Hepatocyte (in vitro differentiated cells): ENCODE measurements at regions not wholly inside any gene's neighbourhood (a gene's known extent, or its start where the extent isn't known, plus 50 kb on each side); places are given as distances from the start of the nearest gene placed in this dataset.

ENCODE experiments used
- CTCF ChIP-seq: fragments of 200-600 bp; sonication (generic); IDR thresholded peaks from 2 replicates; pipeline ENCODE4 v1.5.1; 2016; ENCODE audit warnings: antibody characterized with exemption, mild to moderate bottlenecking; ENCODE audit not compliant: poor library complexity
- EZH2 ChIP-seq: fragments of 200-600 bp; sonication (generic); IDR thresholded peaks from 2 replicates; pipeline ENCODE4 v1.6.1; 2016; ENCODE audit warnings: antibody characterized with exemption, mild to moderate bottlenecking, borderline replicate concordance

- TF ChIP-seq EZH2, result no peak
- no peak for TF ChIP-seq CTCF
Measured at GRCh38 chr3:13700889-13701288, 152.0 kb downstream of the FBLN2 start.
